ENCODE measurements at regions not wholly inside any gene's neighbourhood (a gene's known extent, or its start where the extent isn't known, plus 50 kb on each side); places are given as distances from the start of the nearest gene placed in this dataset.

- DNase-seq (ENCODE audit: low read depth, low spot score) = no peak
- ChIA-PET CTCF (interaction anchor here (1.3 kb wide), 1 partner anchor 51 kb away, joined by 3 read pairs; no protein-coding TSS in a partner anchor), POLR2A (no interaction called here)
- no peak for TF ChIP-seq CTCF (IDR thresholded peaks at IDR 0.05; ENCODE audit: insufficient read depth, low read length, missing control alignments)
- H3K4me3 ChIP-seq (ENCODE audit: low read depth, low read length) = no peak overlapping the region
Measured at GRCh38 chr7:18407385-18407784, 88.2 kb upstream of the HDAC9 start.

GRCh38 chr7:18408461-18408860 is 87.1 kb upstream of the HDAC9 start:
- ChIA-PET POLR2A (interaction anchor here (0.7 kb wide), 2 partner anchors 496 to 1741 kb away, joined by 3 read pairs; no protein-coding TSS in a partner anchor), CTCF (interaction anchor here (1.3 kb wide), 1 partner anchor 52 kb away, joined by 3 read pairs; no protein-coding TSS in a partner anchor)
- H3K4me3 ChIP-seq (ENCODE audit: low read depth, low read length) = no peak overlapping the region
- TF ChIP-seq CTCF (IDR thresholded peaks at IDR 0.05; ENCODE audit: insufficient read depth, low read length, missing control alignments) = no peak
- peak; percentile 62 for DNase-seq (ENCODE audit: low read depth, low spot score)

GRCh38 chr7:18408868-18409267 is 86.7 kb upstream of the HDAC9 start:
- no peak for TF ChIP-seq CTCF (IDR thresholded peaks at IDR 0.05; ENCODE audit: insufficient read depth, low read length, missing control alignments)
- no peak for DNase-seq (ENCODE audit: low read depth, low spot score)
- ChIA-PET CTCF (interaction anchor here (1.3 kb wide), 1 partner anchor 52 kb away, joined by 3 read pairs; no protein-coding TSS in a partner anchor), POLR2A (interaction anchor here (0.7 kb wide), 2 partner anchors 497 to 1741 kb away, joined by 3 read pairs; no protein-coding TSS in a partner anchor)
- H3K4me3 ChIP-seq (ENCODE audit: low read depth, low read length) = no peak overlapping the region

- no peak overlapping the region for H3K4me3 ChIP-seq (ENCODE audit: low read depth, low read length)
- TF ChIP-seq CTCF (IDR thresholded peaks at IDR 0.05; ENCODE audit: insufficient read depth, low read length, missing control alignments) = no peak
- ChIA-PET CTCF (no interaction called here), POLR2A (no interaction called here)
- no peak for DNase-seq (ENCODE audit: low read depth, low spot score)
Measured at GRCh38 chr7:18413447-18413846, 82.1 kb upstream of the HDAC9 start.

GRCh38 chr7:18414885-18415284 is 80.7 kb upstream of the HDAC9 start:
- ChIA-PET POLR2A (no interaction called here), CTCF (no interaction called here)
- H3K4me3 ChIP-seq (ENCODE audit: low read depth, low read length) = no peak overlapping the region
- TF ChIP-seq CTCF (IDR thresholded peaks at IDR 0.05; ENCODE audit: insufficient read depth, low read length, missing control alignments) = no peak
- no peak for DNase-seq (ENCODE audit: low read depth, low spot score)

- DNase-seq (ENCODE audit: low read depth, low spot score) = no peak
- CTCF ChIA-PET = interaction anchor here (1.1 kb wide), 1 partner anchor 17 kb away, joined by 3 read pairs; no protein-coding TSS in a partner anchor
- no peak for TF ChIP-seq CTCF (IDR thresholded peaks at IDR 0.05; ENCODE audit: insufficient read depth, low read length, missing control alignments)
- POLR2A ChIA-PET = no interaction called here
- no peak overlapping the region for H3K4me3 ChIP-seq (ENCODE audit: low read depth, low read length)
Measured at GRCh38 chr7:18416988-18417387, 78.6 kb upstream of the HDAC9 start.

Data from AG04449 (cell line).